ENCODE measurements at regions not wholly inside any gene's neighbourhood (a gene's known extent, or its start where the extent isn't known, plus 50 kb on each side); places are given as distances from the start of the nearest gene placed in this dataset.

GRCh38 chr5:74251141-74252035 lies 389.1 kb downstream of the ENC1 start:
- Mint-ChIP-seq H3K4me3 (ENCODE audit: unreplicated experiment) (no peak overlapping the region), H3K27me3 (ENCODE audit: insufficient read depth, unreplicated experiment) (no peaks in the 10 kb centered on the region), H3K27ac (ENCODE audit: unreplicated experiment) (no peak overlapping the region), H3K36me3 (ENCODE audit: insufficient read depth, unreplicated experiment) (no peaks in the 10 kb centered on the region), H3K4me1 (ENCODE audit: low read depth, unreplicated experiment) (peaks cover 10% of the 10 kb centered on the region), H3K9me3 (ENCODE audit: unreplicated experiment) (no peaks in the 10 kb centered on the region)
- intact Hi-C loops (cut with micrococcal nuclease; ENCODE audit: unreplicated experiment), result no loop called here
- H3K9me3 ChIP-seq, result no peaks in the 10 kb centered on the region
- peak; percentile 59 to 74 for DNase-seq
- ChIA-PET POLR2A (no interaction called here), CTCF (no interaction called here)
- H3K4me3 ChIP-seq (ENCODE audit: low read depth, low read length), result no peak overlapping the region
- no peaks in the 10 kb centered on the region for H3K36me3 ChIP-seq (ENCODE audit: control insufficient read depth, insufficient read depth, low read length)
- no peak for TF ChIP-seq CTCF (IDR thresholded peaks at IDR 0.05; ENCODE audit: insufficient read depth in 1 of 2, low read depth in 1 of 2, low read length in 1 of 2, severe bottlenecking in 1 of 2, unreplicated experiment in 1 of 2)
- peaks cover 9% of the 10 kb centered on the region for H3K4me1 ChIP-seq
- no peaks in the 10 kb centered on the region for H3K27me3 ChIP-seq (replicated peaks; ENCODE audit: control insufficient read depth, insufficient read depth, low read length)
- BruUV-seq (replicated peaks), result no TSS peak

- H3K9me3 ChIP-seq, result no peaks in the 10 kb centered on the region
- no peaks in the 10 kb centered on the region for H3K27me3 ChIP-seq (replicated peaks; ENCODE audit: control insufficient read depth, insufficient read depth, low read length)
- POLR2A ChIA-PET, result no interaction called here
- Mint-ChIP-seq H3K27me3 (ENCODE audit: insufficient read depth, unreplicated experiment) (no peaks in the 10 kb centered on the region), H3K27ac (ENCODE audit: unreplicated experiment) (no peak overlapping the region), H3K36me3 (ENCODE audit: insufficient read depth, unreplicated experiment) (no peaks in the 10 kb centered on the region), H3K9me3 (ENCODE audit: unreplicated experiment) (no peaks in the 10 kb centered on the region), H3K4me1 (ENCODE audit: low read depth, unreplicated experiment) (peaks cover 10% of the 10 kb centered on the region), H3K4me3 (ENCODE audit: unreplicated experiment) (no peak overlapping the region)
- CTCF ChIA-PET, result no interaction called here
- intact Hi-C loops (cut with micrococcal nuclease; ENCODE audit: unreplicated experiment), result no loop called here
- peaks cover 9% of the 10 kb centered on the region for H3K4me1 ChIP-seq
- no peaks in the 10 kb centered on the region for H3K36me3 ChIP-seq (ENCODE audit: control insufficient read depth, insufficient read depth, low read length)
- BruUV-seq (replicated peaks), result no TSS peak
- H3K4me3 ChIP-seq (ENCODE audit: low read depth, low read length), result no peak overlapping the region
- DNase-seq, result no peak
- TF ChIP-seq CTCF (IDR thresholded peaks at IDR 0.05; ENCODE audit: insufficient read depth in 1 of 2, low read depth in 1 of 2, low read length in 1 of 2, severe bottlenecking in 1 of 2, unreplicated experiment in 1 of 2), result no peak
Observed at GRCh38 chr5:74250304-74251102, 390.0 kb downstream of the ENC1 start.

- no peak for DNase-seq
- peaks cover 9% of the 10 kb centered on the region for H3K4me1 ChIP-seq
- Mint-ChIP-seq H3K36me3 (ENCODE audit: insufficient read depth, unreplicated experiment) (no peaks in the 10 kb centered on the region), H3K9me3 (ENCODE audit: unreplicated experiment) (no peaks in the 10 kb centered on the region), H3K27me3 (ENCODE audit: insufficient read depth, unreplicated experiment) (no peaks in the 10 kb centered on the region), H3K4me3 (ENCODE audit: unreplicated experiment) (no peak overlapping the region), H3K4me1 (ENCODE audit: low read depth, unreplicated experiment) (peaks cover 10% of the 10 kb centered on the region), H3K27ac (ENCODE audit: unreplicated experiment) (no peak overlapping the region)
- BruUV-seq (replicated peaks), result no TSS peak
- POLR2A ChIA-PET, result no interaction called here
- no peaks in the 10 kb centered on the region for H3K9me3 ChIP-seq
- CTCF ChIA-PET, result no interaction called here
- H3K36me3 ChIP-seq (ENCODE audit: control insufficient read depth, insufficient read depth, low read length), result no peaks in the 10 kb centered on the region
- H3K4me3 ChIP-seq (ENCODE audit: low read depth, low read length), result no peak overlapping the region
- H3K27me3 ChIP-seq (replicated peaks; ENCODE audit: control insufficient read depth, insufficient read depth, low read length), result no peaks in the 10 kb centered on the region
- TF ChIP-seq CTCF (IDR thresholded peaks at IDR 0.05; ENCODE audit: insufficient read depth in 1 of 2, low read depth in 1 of 2, low read length in 1 of 2, severe bottlenecking in 1 of 2, unreplicated experiment in 1 of 2), result no peak
- intact Hi-C loops (cut with micrococcal nuclease; ENCODE audit: unreplicated experiment), result no loop called here
Observed at GRCh38 chr5:74248576-74248975, 392.0 kb downstream of the ENC1 start.
